AG10803 (cell line): ENCODE measurements at regions not wholly inside any gene's neighbourhood (a gene's known extent, or its start where the extent isn't known, plus 50 kb on each side); places are given as distances from the start of the nearest gene placed in this dataset.

Source experiments
- DNase-seq: peaks from one replicate; pipeline ENCODE4 v3.0.0; 2010; ENCODE audit warnings: low read depth
- H3K4me3 ChIP-seq: 2 replicates; pipeline ENCODE4 v1.5.1; 2011; ENCODE audit warnings: mild to moderate bottlenecking, low read length, control low read depth
- TF ChIP-seq, protein P1 (sequence below): conservative IDR thresholded peaks from 2 replicates; pipeline ENCODE4 v1.5.1; 2011; ENCODE audit warnings: mild to moderate bottlenecking, low read length, control low read depth, inconsistent platforms

DNA sequence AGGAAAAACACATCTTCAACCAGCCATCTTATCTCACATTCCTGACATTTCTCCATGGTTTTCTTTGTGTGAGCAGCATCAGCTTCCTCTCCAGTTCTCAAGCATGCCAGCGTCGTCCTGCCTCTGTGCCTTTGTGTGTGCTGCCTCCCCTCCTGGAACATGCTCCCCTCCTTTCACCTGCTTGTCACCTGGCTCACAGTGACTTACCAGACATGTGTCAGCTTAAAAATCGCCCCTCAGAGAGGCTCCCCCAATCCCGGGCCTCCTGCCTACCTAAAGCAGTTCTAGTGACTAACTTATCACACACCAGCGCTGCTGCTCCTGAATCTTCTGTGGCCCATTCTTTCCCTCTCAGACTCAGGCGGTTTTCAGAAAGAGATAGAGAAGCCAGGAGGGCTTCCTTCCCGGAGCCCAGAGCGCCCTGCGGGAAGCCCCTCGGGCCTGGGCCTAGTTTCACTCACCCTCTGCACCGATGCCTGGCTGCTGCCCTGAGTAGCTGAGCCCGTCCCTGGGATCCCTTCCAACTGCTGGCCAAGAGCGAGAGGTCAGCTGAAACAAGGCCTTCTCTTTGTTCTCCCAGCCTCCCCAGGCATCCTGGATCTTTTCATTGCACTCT lies 51.1 kb upstream of the MVB12B start:
- DNase-seq: no peak

DNA sequence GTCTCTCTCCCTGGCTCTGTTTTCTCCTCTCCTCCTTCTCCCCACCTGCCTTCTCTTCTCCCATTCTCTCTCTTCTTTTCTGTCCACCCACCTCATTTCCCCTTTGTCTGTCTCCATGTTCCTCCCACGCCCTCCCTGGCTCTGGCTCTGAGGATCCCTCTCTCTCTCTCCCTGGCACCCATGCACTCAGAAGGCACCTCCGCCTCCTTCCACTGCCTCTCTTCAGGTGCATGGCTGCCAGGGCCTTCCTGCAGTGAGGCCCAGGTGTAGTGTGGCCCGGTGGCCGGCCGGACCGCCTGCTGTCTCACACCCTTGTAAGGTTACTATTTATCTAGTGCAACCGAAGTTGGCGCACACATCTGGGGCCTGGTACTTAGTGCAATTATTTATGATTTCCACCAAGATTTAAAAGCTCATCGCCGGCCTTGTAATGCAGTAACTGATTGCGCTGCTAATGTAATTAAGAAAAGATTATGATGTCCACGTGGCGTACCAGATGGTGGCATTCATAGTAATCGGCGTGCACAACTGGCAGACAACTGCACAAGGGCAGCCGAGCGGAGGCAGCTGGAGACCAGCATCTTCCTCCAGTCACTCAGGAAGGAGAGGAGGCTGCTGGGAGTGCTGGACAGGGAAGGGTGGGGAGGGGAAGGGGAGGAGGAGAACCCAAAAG lies 50.4 kb upstream of the MVB12B start:
- no peak for DNase-seq
- H3K4me3 ChIP-seq: no peak overlapping the region
- TF ChIP-seq, protein P1, sequence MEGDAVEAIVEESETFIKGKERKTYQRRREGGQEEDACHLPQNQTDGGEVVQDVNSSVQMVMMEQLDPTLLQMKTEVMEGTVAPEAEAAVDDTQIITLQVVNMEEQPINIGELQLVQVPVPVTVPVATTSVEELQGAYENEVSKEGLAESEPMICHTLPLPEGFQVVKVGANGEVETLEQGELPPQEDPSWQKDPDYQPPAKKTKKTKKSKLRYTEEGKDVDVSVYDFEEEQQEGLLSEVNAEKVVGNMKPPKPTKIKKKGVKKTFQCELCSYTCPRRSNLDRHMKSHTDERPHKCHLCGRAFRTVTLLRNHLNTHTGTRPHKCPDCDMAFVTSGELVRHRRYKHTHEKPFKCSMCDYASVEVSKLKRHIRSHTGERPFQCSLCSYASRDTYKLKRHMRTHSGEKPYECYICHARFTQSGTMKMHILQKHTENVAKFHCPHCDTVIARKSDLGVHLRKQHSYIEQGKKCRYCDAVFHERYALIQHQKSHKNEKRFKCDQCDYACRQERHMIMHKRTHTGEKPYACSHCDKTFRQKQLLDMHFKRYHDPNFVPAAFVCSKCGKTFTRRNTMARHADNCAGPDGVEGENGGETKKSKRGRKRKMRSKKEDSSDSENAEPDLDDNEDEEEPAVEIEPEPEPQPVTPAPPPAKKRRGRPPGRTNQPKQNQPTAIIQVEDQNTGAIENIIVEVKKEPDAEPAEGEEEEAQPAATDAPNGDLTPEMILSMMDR: no peak

More for the DNA sequence above, 51.1 kb upstream of the MVB12B start:
- TF ChIP-seq, protein P1: no peak
- no peak overlapping the region for H3K4me3 ChIP-seq
